NOMO-1 (cell line): ENCODE measurements at regions not wholly inside any gene's neighbourhood (a gene's known extent, or its start where the extent isn't known, plus 50 kb on each side); places are given as distances from the start of the nearest gene placed in this dataset.

Source experiments
- DNase-seq, 2 experiments: peaks; one replicate each; lab custom pipeline; 2025; ENCODE audit not compliant: unreplicated experiment in 2 of 2; lab: John Stamatoyannopoulos, UW

GRCh38 chr2:147712051-147712450 lies 132.8 kb upstream of the ACVR2A start:
- DNase-seq, result no peak

- DNase-seq, result no peak
Observed at GRCh38 chr2:147711031-147711430, 133.8 kb upstream of the ACVR2A start.

- DNase-seq, result no peak
Observed at GRCh38 chr2:147709655-147710054, 135.2 kb upstream of the ACVR2A start.

GRCh38 chr2:147703171-147703570 lies 141.7 kb upstream of the ACVR2A start:
- DNase-seq, result no peak

- no peak for DNase-seq
Observed at GRCh38 chr2:147698166-147698565, 146.7 kb upstream of the ACVR2A start.

- DNase-seq, result no peak
Observed at GRCh38 chr2:147696426-147696825, 148.4 kb upstream of the ACVR2A start.

- DNase-seq, result peak; percentile 87 to 97
Observed at GRCh38 chr2:147689220-147689909, 155.5 kb upstream of the ACVR2A start.

- no peak for DNase-seq
Observed at GRCh38 chr2:147688242-147688641, 156.6 kb upstream of the ACVR2A start.

- DNase-seq, result no peak
Observed at GRCh38 chr2:147686365-147686764, 158.5 kb upstream of the ACVR2A start.

- no peak for DNase-seq
Observed at GRCh38 chr2:147684903-147685302, 159.9 kb upstream of the ACVR2A start.

- DNase-seq, result no peak
Observed at GRCh38 chr2:147683380-147683779, 161.4 kb upstream of the ACVR2A start.

GRCh38 chr2:147681093-147681492 lies 163.7 kb upstream of the ACVR2A start:
- DNase-seq, result no peak

GRCh38 chr2:147679955-147680531 lies 164.8 kb upstream of the ACVR2A start:
- DNase-seq, result no peak

- no peak for DNase-seq
Observed at GRCh38 chr2:147679191-147679954, 165.5 kb upstream of the ACVR2A start.

- DNase-seq, result no peak
Observed at GRCh38 chr2:147665105-147665504, 179.7 kb upstream of the ACVR2A start.

GRCh38 chr2:147663962-147664361 lies 180.9 kb upstream of the ACVR2A start:
- DNase-seq, result peak in 1 of 2 experiments; percentile 25

- peak in 1 of 2 experiments; percentile 25 for DNase-seq
Observed at GRCh38 chr2:147663153-147663961, 181.5 kb upstream of the ACVR2A start.

- DNase-seq, result no peak
Observed at GRCh38 chr2:147662221-147662620, 182.6 kb upstream of the ACVR2A start.

- no peak for DNase-seq
Observed at GRCh38 chr2:147660680-147661079, 184.1 kb upstream of the ACVR2A start.

- peak in 1 of 2 experiments; percentile 3 for DNase-seq
Observed at GRCh38 chr2:147659051-147659450, 185.8 kb upstream of the ACVR2A start.
